Smooth muscle cell (in vitro differentiated cells): ENCODE measurements at regions not wholly inside any gene's neighbourhood (a gene's known extent, or its start where the extent isn't known, plus 50 kb on each side); places are given as distances from the start of the nearest gene placed in this dataset.

Experiments
- DNase-seq: peaks from one replicate; lab custom pipeline; 2025; ENCODE audit not compliant: unreplicated experiment; lab: John Stamatoyannopoulos, UW
- H2AFZ ChIP-seq: fragments of 200-600 bp; sonication (generic); 2 replicates; pipeline ENCODE4 v1.6.0; 2016; ENCODE audit warnings: antibody characterized with exemption, low read depth, mild to moderate bottlenecking
- H3F3A ChIP-seq: fragments of 200-600 bp; sonication (generic); 2 replicates; pipeline ENCODE4 v1.6.0; 2017; ENCODE audit warnings: antibody characterized with exemption, low read depth
- H3K27ac ChIP-seq: fragments of 200-600 bp; sonication (generic); 2 replicates; pipeline ENCODE4 v1.5.1; 2016; ENCODE audit warnings: low read depth, mild to moderate bottlenecking
- H3K27me3 ChIP-seq: fragments of 200-600 bp; sonication (generic); 2 replicates; pipeline ENCODE4 v1.6.1; 2016; ENCODE audit warnings: low read depth, mild to moderate bottlenecking
- H3K36me3 ChIP-seq: fragments of 200-600 bp; sonication (generic); 2 replicates; pipeline ENCODE4 v1.5.1; 2016; ENCODE audit warnings: low read depth
- H3K4me1 ChIP-seq: fragments of 200-600 bp; sonication (generic); 2 replicates; pipeline ENCODE4 v1.5.1; 2016; ENCODE audit warnings: low read depth
- H3K4me2 ChIP-seq: fragments of 200-600 bp; sonication (generic); 2 replicates; pipeline ENCODE4 v1.6.0; 2016; ENCODE audit warnings: mild to moderate bottlenecking
- H3K4me3 ChIP-seq: fragments of 200-600 bp; sonication (generic); 2 replicates; pipeline ENCODE4 v1.5.1; 2016; ENCODE audit warnings: mild to moderate bottlenecking
- H3K79me2 ChIP-seq: fragments of 200-600 bp; sonication (generic); 2 replicates; pipeline ENCODE4 v1.6.0; 2016; ENCODE audit warnings: low read depth, mild to moderate bottlenecking
- H3K9ac ChIP-seq: fragments of 200-600 bp; sonication (generic); 2 replicates; pipeline ENCODE4 v1.6.0; 2016; ENCODE audit warnings: low read depth
- H3K9me3 ChIP-seq: fragments of 200-600 bp; sonication (generic); replicated peaks from 2 replicates; pipeline ENCODE4 v1.5.1; 2016; ENCODE audit warnings: low read depth
- H4K20me1 ChIP-seq: fragments of 200-600 bp; sonication (generic); 2 replicates; pipeline ENCODE4 v1.6.0; 2016; ENCODE audit warnings: low read depth
- CTCF ChIP-seq: fragments of 200-600 bp; sonication (generic); IDR thresholded peaks from 2 replicates; pipeline ENCODE4 v1.5.1; 2017; ENCODE audit warnings: borderline replicate concordance, mild to moderate bottlenecking, antibody characterized with exemption; ENCODE audit not compliant: insufficient read depth, poor library complexity, severe bottlenecking
- WGBS: methylation state at CpG from one replicate; pipeline ENCODE4 v1.1.7; 2016; ENCODE audit warnings: low lambda C conversion rate; 5-methylcytosine and 5-hydroxymethylcytosine counted together

GRCh38 chr12:75722714-75723200, 211.3 kb upstream of the KRR1 start:
- H3K79me2 ChIP-seq, result no peaks in the 10 kb centered on the region
- H3K4me1 ChIP-seq, result peaks cover 32% of the 10 kb centered on the region
- H3K27me3 ChIP-seq, result no peaks in the 10 kb centered on the region
- no peaks in the 10 kb centered on the region for H4K20me1 ChIP-seq
- WGBS, result 39% methylated on average over 5 of the region's 5 CpGs
- H3K9ac ChIP-seq, result no peak overlapping the region
- DNase-seq, result no peak
- peak overlapping the region; percentile 70 for H3K27ac ChIP-seq
- no peaks in the 10 kb centered on the region for H3K36me3 ChIP-seq
- H3K4me2 ChIP-seq, result peak overlapping the region; percentile 34
- no peak overlapping the region for H3K4me3 ChIP-seq
- no peak for TF ChIP-seq CTCF
- no peaks in the 10 kb centered on the region for H3K9me3 ChIP-seq
- H3F3A ChIP-seq, result peaks cover 10% of the 10 kb centered on the region
- peak overlapping the region; percentile 60 for H2AFZ ChIP-seq

GRCh38 chr12:75721796-75722195, 210.4 kb upstream of the KRR1 start:
- DNase-seq, result no peak
- TF ChIP-seq CTCF, result no peak
- Histone ChIP-seq H4K20me1 (no peaks in the 10 kb centered on the region), H3K27me3 (no peaks in the 10 kb centered on the region), H3K4me3 (no peak overlapping the region), H2AFZ (peak overlapping the region; percentile 31), H3K9ac (no peak overlapping the region), H3K9me3 (no peaks in the 10 kb centered on the region), H3K79me2 (no peaks in the 10 kb centered on the region), H3K4me1 (peaks cover 24% of the 10 kb centered on the region), H3K4me2 (peak overlapping the region; percentile 34), H3K27ac (peak overlapping the region; percentile 70), H3F3A (peaks cover 10% of the 10 kb centered on the region), H3K36me3 (no peaks in the 10 kb centered on the region)
- 42% methylated on average over 2 of the region's 2 CpGs for WGBS

DNA sequence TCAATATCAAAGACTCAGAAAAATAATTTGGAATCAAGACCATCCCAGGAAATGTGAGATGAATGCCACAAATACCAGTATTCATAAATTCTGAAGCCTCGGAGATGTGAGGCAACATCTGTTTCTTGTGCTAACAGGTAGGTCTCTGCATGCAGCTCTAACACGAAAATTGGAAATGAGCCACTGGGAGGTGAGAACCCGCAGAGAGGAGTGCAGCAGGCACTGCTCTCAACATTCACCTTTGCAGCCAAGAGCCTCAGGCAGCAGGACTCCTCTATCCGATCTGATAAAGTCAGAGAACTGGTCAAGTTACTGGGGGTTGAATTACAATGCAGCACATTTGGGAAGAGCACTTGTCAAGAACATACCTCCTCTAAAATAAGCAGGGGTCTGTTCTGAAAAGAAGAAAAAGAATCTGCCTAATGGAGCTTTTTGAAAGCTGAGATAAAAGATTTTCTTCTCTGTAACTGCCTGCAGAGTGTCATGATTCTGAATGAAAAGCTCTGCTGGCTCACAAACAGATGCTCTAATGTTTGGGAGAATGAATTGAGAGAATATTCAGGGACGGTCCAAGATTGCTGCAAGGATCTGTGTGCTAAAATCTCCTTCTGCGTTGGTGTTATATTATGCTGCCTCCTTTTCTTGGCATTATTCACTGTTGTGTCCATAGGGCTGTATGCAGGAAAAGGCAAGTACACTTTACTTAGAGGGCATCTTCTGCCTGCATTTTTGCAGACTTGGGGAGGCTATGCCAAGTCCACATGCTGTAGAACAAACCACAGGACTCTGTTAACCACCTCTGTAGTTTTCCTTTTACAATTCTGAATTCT, 209.6 kb upstream of the KRR1 start:
- Histone ChIP-seq H3F3A (peaks cover 10% of the 10 kb centered on the region), H3K4me1 (peaks cover 24% of the 10 kb centered on the region), H3K9me3 (no peaks in the 10 kb centered on the region), H3K4me2 (peak overlapping the region; percentile 27), H3K4me3 (no peak overlapping the region), H3K27me3 (no peaks in the 10 kb centered on the region), H3K9ac (no peak overlapping the region), H4K20me1 (no peaks in the 10 kb centered on the region), H2AFZ (peak overlapping the region; percentile 31), H3K27ac (peak overlapping the region; percentile 70), H3K36me3 (no peaks in the 10 kb centered on the region), H3K79me2 (no peaks in the 10 kb centered on the region)
- WGBS, result 19% methylated on average over 6 of the region's 6 CpGs
- TF ChIP-seq CTCF, result no peak
- no peak for DNase-seq

DNA sequence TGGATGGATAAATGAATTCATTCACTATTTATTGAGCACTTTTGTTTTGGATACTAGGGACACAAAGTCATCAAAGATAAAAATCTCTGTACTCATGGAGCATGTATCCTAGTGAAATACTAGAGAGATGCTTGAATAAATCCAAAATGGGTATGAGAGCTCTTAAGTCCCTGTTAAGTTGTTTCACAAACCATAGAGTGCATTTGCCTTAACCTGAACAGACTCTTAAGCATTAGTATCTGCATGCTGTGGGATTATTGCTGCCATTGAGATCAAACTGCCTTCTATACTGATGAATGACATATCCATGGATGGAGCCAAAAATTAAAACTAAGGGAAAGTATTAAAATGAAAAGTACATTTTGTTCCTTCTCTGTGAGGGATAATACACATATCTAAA, 206.5 kb upstream of the KRR1 start:
- Histone ChIP-seq H3K27me3 (no peaks in the 10 kb centered on the region), H3K36me3 (no peaks in the 10 kb centered on the region), H3K9me3 (no peaks in the 10 kb centered on the region), H4K20me1 (no peaks in the 10 kb centered on the region), H3K9ac (no peak overlapping the region), H2AFZ (no peak overlapping the region), H3K27ac (no peak overlapping the region), H3K4me2 (no peak overlapping the region), H3K4me1 (peaks cover 20% of the 10 kb centered on the region), H3K79me2 (no peaks in the 10 kb centered on the region), H3F3A (peaks cover 14% of the 10 kb centered on the region), H3K4me3 (no peak overlapping the region)
- TF ChIP-seq CTCF, result no peak
- no peak for DNase-seq
